IMR-90 (cell line): ENCODE measurements at regions not wholly inside any gene's neighbourhood (a gene's known extent, or its start where the extent isn't known, plus 50 kb on each side); places are given as distances from the start of the nearest gene placed in this dataset.

ENCODE experiments used
- ATAC-seq: fragments of 200-7000 bp; cut with Tn5 transposase; 2 replicates; pipeline ENCODE4 v1.9.1; 2020; ENCODE audit warnings: low read depth, mild to moderate bottlenecking, moderate library complexity
- BruUV-seq: library from RNA; stranded (reverse); fragments of 400-500 nt; replicated peaks from 2 replicates; lab custom pipeline; 2021; lab: Mats Ljungman, UMichigan
- CTCF ChIA-PET: fragments of 300-600 bp; formaldehyde crosslinking; extraction: SDS; loops from one replicate; lab custom pipeline; 2021; ENCODE audit warnings: antibody characterized with exemption; lab: Yijun Ruan, JAX
- POLR2A ChIA-PET: fragments of 300-600 bp; sonication (Branson Sonifier 250); formaldehyde crosslinking; loops from one replicate; lab custom pipeline; 2022; ENCODE audit warnings: antibody characterized with exemption; ENCODE audit not compliant: unreplicated experiment; lab: Charles Lee
- DNase-seq: peaks from one replicate; pipeline ENCODE4 v3.0.0; 2013
- H2AFZ ChIP-seq: replicated peaks from 2 replicates; pipeline ENCODE3; 2013; ENCODE audit warnings: low read length, mild to moderate bottlenecking; ENCODE audit not compliant: poor library complexity
- H2AK5ac ChIP-seq: 2 replicates; pipeline ENCODE4 v1.6.1; 2013; ENCODE audit warnings: low read depth, low read length, inconsistent platforms
- H2AK9ac ChIP-seq: replicated peaks from 2 replicates; pipeline ENCODE3; 2013; ENCODE audit warnings: mild to moderate bottlenecking, low read depth, low read length, moderate library complexity; ENCODE audit not compliant: poor library complexity
- H2BK120ac ChIP-seq: 2 replicates; pipeline ENCODE4 v1.6.1; 2013; ENCODE audit warnings: low read depth, low read length, inconsistent platforms
- H2BK15ac ChIP-seq: 3 replicates; pipeline ENCODE4 v1.6.1; 2013; ENCODE audit warnings: low read depth, low read length, inconsistent platforms
- H2BK20ac ChIP-seq: 2 replicates; pipeline ENCODE4 v1.6.1; 2013; ENCODE audit warnings: low read depth, mild to moderate bottlenecking, inconsistent platforms, low read length, moderate library complexity
- H2BK5ac ChIP-seq: 2 replicates; pipeline ENCODE4 v1.6.1; 2013; ENCODE audit warnings: mild to moderate bottlenecking, low read depth, low read length, inconsistent platforms; ENCODE audit not compliant: poor library complexity, severe bottlenecking
- H3K14ac ChIP-seq: replicated peaks from 2 replicates; pipeline ENCODE4 v1.6.1; 2013; ENCODE audit warnings: low read depth, low read length, inconsistent platforms
- H3K18ac ChIP-seq: 2 replicates; pipeline ENCODE4 v1.6.1; 2013; ENCODE audit warnings: low read depth, low read length, control low read depth
- H3K23ac ChIP-seq: 2 replicates; pipeline ENCODE4 v1.6.1; 2013; ENCODE audit warnings: low read depth, low read length, inconsistent platforms
- H3K27ac ChIP-seq: 2 replicates; pipeline ENCODE4 v1.5.1; 2013; ENCODE audit warnings: mild to moderate bottlenecking, control low read depth, low read length; ENCODE audit not compliant: insufficient read depth
- H3K27me3 ChIP-seq: 2 replicates; pipeline ENCODE4 v1.6.1; 2013; ENCODE audit warnings: low read length; ENCODE audit not compliant: control insufficient read depth, insufficient read depth
- H3K36me3 ChIP-seq: 2 replicates; pipeline ENCODE4 v1.6.1; 2013; ENCODE audit warnings: low read length, mixed read lengths; ENCODE audit not compliant: control insufficient read depth, insufficient read depth
- H3K4ac ChIP-seq: 2 replicates; pipeline ENCODE4 v1.6.1; 2013; ENCODE audit warnings: low read depth, low read length, inconsistent platforms
- H3K4me1 ChIP-seq: 2 replicates; pipeline ENCODE4 v1.6.1; 2013; ENCODE audit warnings: low read length, mixed read lengths; ENCODE audit not compliant: control insufficient read depth, insufficient read depth
- H3K4me2 ChIP-seq: 2 replicates; pipeline ENCODE4 v1.6.1; 2013; ENCODE audit warnings: low read depth, mild to moderate bottlenecking, control low read depth, low read length, moderate library complexity
- H3K4me3 ChIP-seq: 2 replicates; pipeline ENCODE4 v1.5.1; 2013; ENCODE audit warnings: low read depth, mild to moderate bottlenecking, control low read depth, low read length, moderate library complexity; ENCODE audit not compliant: insufficient read depth
- H3K56ac ChIP-seq: 2 replicates; pipeline ENCODE4 v1.6.1; 2013; ENCODE audit warnings: low read length, inconsistent platforms; ENCODE audit not compliant: insufficient read depth; ENCODE audit errors: extremely low read depth
- H3K79me1 ChIP-seq, 2 experiments: 2 replicates each; pipeline ENCODE4 v1.6.1; 2013; ENCODE audit warnings: low read length in 2 of 2, inconsistent platforms in 1 of 2, low read depth in 1 of 2
- H3K9ac ChIP-seq: 2 replicates; pipeline ENCODE4 v1.6.1; 2013; ENCODE audit warnings: low read depth, low read length, control low read depth
- H3K9me1 ChIP-seq: 2 replicates; pipeline ENCODE4 v1.6.1; 2013; ENCODE audit warnings: low read length, inconsistent platforms; ENCODE audit not compliant: insufficient read depth
- H3K9me3 ChIP-seq: 2 replicates; pipeline ENCODE4 v1.6.1; 2013; ENCODE audit warnings: low read length; ENCODE audit not compliant: control insufficient read depth, insufficient read depth
- H4K20me1 ChIP-seq: 2 replicates; pipeline ENCODE4 v1.6.1; 2013; ENCODE audit warnings: low read length, inconsistent platforms; ENCODE audit not compliant: insufficient read depth
- H4K5ac ChIP-seq: 2 replicates; pipeline ENCODE4 v1.6.1; 2013; ENCODE audit warnings: mild to moderate bottlenecking, low read depth, low read length, control low read depth
- H4K8ac ChIP-seq, 2 experiments: 2 replicates each; pipeline ENCODE4 v1.6.1; 2013; ENCODE audit warnings: low read depth in 2 of 2, low read length in 2 of 2, control low read depth in 1 of 2, inconsistent platforms in 1 of 2
- H4K91ac ChIP-seq: 2 replicates; pipeline ENCODE4 v1.6.1; 2013; ENCODE audit warnings: low read depth, low read length, inconsistent platforms; ENCODE audit not compliant: insufficient read depth
- CHD1 ChIP-seq: IDR thresholded peaks from 2 replicates; pipeline ENCODE4 v1.6.1; 2012; ENCODE audit warnings: low read depth, low read length, improper control_type of control experiment
- CTCF ChIP-seq: conservative IDR thresholded peaks from 2 replicates; pipeline ENCODE4 v1.5.1; 2012; ENCODE audit warnings: mild to moderate bottlenecking, low read depth, low read length, improper control_type of control experiment
- ELK1 ChIP-seq: fragments of 150-350 bp; IDR thresholded peaks from 2 replicates; pipeline ENCODE4 v1.6.1; 2016; ENCODE audit warnings: low read depth, mild to moderate bottlenecking, low read length, moderate library complexity, borderline replicate concordance
- MAFK ChIP-seq: IDR thresholded peaks from 2 replicates; pipeline ENCODE4 v1.6.1; 2012; ENCODE audit warnings: low read depth, low read length, improper control_type of control experiment
- MAZ ChIP-seq: IDR thresholded peaks from 2 replicates; pipeline ENCODE4 v1.6.1; 2012; ENCODE audit warnings: low read depth, mild to moderate bottlenecking, low read length, improper control_type of control experiment, moderate library complexity, borderline replicate concordance
- MXI1 ChIP-seq: IDR thresholded peaks from 2 replicates; pipeline ENCODE4 v1.6.1; 2012; ENCODE audit warnings: low read depth, mild to moderate bottlenecking, low read length, moderate library complexity, borderline replicate concordance
- NFE2L2 ChIP-seq: fragments of 150-350 bp; IDR thresholded peaks from 2 replicates; pipeline ENCODE4 v1.6.1; 2016; ENCODE audit warnings: low read depth, mild to moderate bottlenecking, low read length
- RAD21 ChIP-seq: IDR thresholded peaks from 2 replicates; pipeline ENCODE4 v1.6.1; 2012; ENCODE audit warnings: low read length, improper control_type of control experiment
- RCOR1 ChIP-seq: IDR thresholded peaks from 2 replicates; pipeline ENCODE4 v1.6.1; 2012; ENCODE audit warnings: mild to moderate bottlenecking, low read length, improper control_type of control experiment; ENCODE audit not compliant: insufficient replicate concordance
- USF2 ChIP-seq: fragments of 150-350 bp; IDR thresholded peaks from 2 replicates; pipeline ENCODE4 v1.6.1; 2017; ENCODE audit warnings: mild to moderate bottlenecking, antibody characterized with exemption, low read length, low read depth
- dilution Hi-C: fragments of 300-500 bp; cut with HindIII; formaldehyde crosslinking; loops from one replicate; pipeline ENCODE4 v1.14.3; 2018; ENCODE audit warnings: low sequenced_read_pairs; ENCODE audit not compliant: unreplicated experiment
- in situ Hi-C: fragments of 300-500 bp; cut with MboI; formaldehyde crosslinking; loops from 3 replicates; pipeline ENCODE4 v1.14.3; 2019; ENCODE audit warnings: low sequenced_read_pairs, inconsistent platforms, mixed read lengths
- intact Hi-C: fragments of 100-400 bp; cut with micrococcal nuclease; formaldehyde crosslinking; loops from 2 replicates; pipeline ENCODE4 v1.10.0; 2022

GRCh38 chr2:145909766-145910165 is 1389.8 kb upstream of the ZEB2 start:
- DNase-seq (peak; percentile 3), ATAC-seq (no peak; the same call in 1 of the 2 replicates)
- Histone ChIP-seq H3K27ac (no peak overlapping the region), H2AK9ac (no peak overlapping the region), H3K4me1 (no peaks in the 10 kb centered on the region), H3K27me3 (no peaks in the 10 kb centered on the region), H3K4me2 (no peak overlapping the region), H4K91ac (no peak overlapping the region), H2AFZ (no peak overlapping the region), H4K20me1 (no peaks in the 10 kb centered on the region), H4K8ac (no peak overlapping the region), H3K4me3 (no peak overlapping the region), H3K36me3 (no peaks in the 10 kb centered on the region), H2AK5ac (no peak overlapping the region), H3K18ac (no peak overlapping the region), H3K14ac (no peak overlapping the region), H2BK5ac (no peak overlapping the region), H2BK20ac (no peak overlapping the region), H4K5ac (no peak overlapping the region), H2BK120ac (no peak overlapping the region), H2BK15ac (no peak overlapping the region), H3K56ac (no peak overlapping the region), H3K9me1 (no peaks in the 10 kb centered on the region), H3K4ac (no peak overlapping the region), H3K9me3 (no peaks in the 10 kb centered on the region), H3K23ac (no peak overlapping the region), H3K9ac (no peak overlapping the region), H3K79me1 (no peaks in the 10 kb centered on the region)
- POLR2A ChIA-PET = no interaction called here
- in situ Hi-C loops = no loop called here
- no TSS peak for BruUV-seq
- CTCF ChIA-PET = interaction anchor here (0.7 kb wide), 1 partner anchor 14 kb away, joined by 3 read pairs; no protein-coding TSS in a partner anchor
- TF ChIP-seq CTCF (no peak), MAZ (no peak), RCOR1 (no peak), CHD1 (no peak), RAD21 (no peak), MAFK (no peak), USF2 (no peak), MXI1 (no peak), NFE2L2 (no peak), ELK1 (no peak)
- dilution Hi-C loops = no loop called here
- intact Hi-C loops = no loop called here
